SK-N-SH treated with all-trans-retinoic acid at 6 μM for 48 hours (cell line): ENCODE measurements at regions not wholly inside any gene's neighbourhood (a gene's known extent, or its start where the extent isn't known, plus 50 kb on each side); places are given as distances from the start of the nearest gene placed in this dataset.

Experiments
- ATAC-seq: fragments of 200-7000 bp; cut with Tn5 transposase; 3 replicates; pipeline ENCODE4 v1.9.1; 2020; ENCODE audit warnings: mild to moderate bottlenecking, moderate library complexity
- ARNTL ChIP-seq: fragments of 450-650 bp; formaldehyde crosslinking; IDR thresholded peaks from 2 replicates; pipeline ENCODE4 v1.5.0; 2020; ENCODE audit warnings: low read depth, mild to moderate bottlenecking, moderate library complexity, borderline replicate concordance
- BACH2 ChIP-seq: fragments of 250-450 bp; sonication (Bioruptor Pico); IDR thresholded peaks from 2 replicates; pipeline ENCODE4 v1.9.0; 2021; ENCODE audit warnings: mild to moderate bottlenecking, borderline replicate concordance
- CSDC2 ChIP-seq: fragments of 250-450 bp; sonication (Bioruptor Pico); IDR thresholded peaks from 2 replicates; pipeline ENCODE4 v1.5.0; 2020; ENCODE audit warnings: mild to moderate bottlenecking, moderate library complexity
- ESRRG ChIP-seq: fragments of 250-450 bp; sonication (Bioruptor Pico); IDR thresholded peaks from 2 replicates; pipeline ENCODE4 v1.6.1; 2021; ENCODE audit warnings: mild to moderate bottlenecking
- ISL1 ChIP-seq: fragments of 250-450 bp; sonication (Bioruptor Pico); IDR thresholded peaks from 2 replicates; pipeline ENCODE4 v2.1.2; 2022; ENCODE audit warnings: mild to moderate bottlenecking, moderate library complexity
- OSR1 ChIP-seq: fragments of 250-450 bp; sonication (Bioruptor Pico); IDR thresholded peaks from 2 replicates; pipeline ENCODE4 v1.8.0; 2022; ENCODE audit warnings: moderate library complexity, mild to moderate bottlenecking, inconsistent platforms
- PPARA ChIP-seq: fragments of 250-450 bp; sonication (Bioruptor Pico); IDR thresholded peaks from 2 replicates; pipeline ENCODE4 v1.5.0; 2020; ENCODE audit warnings: mild to moderate bottlenecking, borderline replicate concordance
- RARB ChIP-seq: fragments of 250-450 bp; sonication (Bioruptor Pico); IDR thresholded peaks from 2 replicates; pipeline ENCODE4 v1.8.0; 2021; ENCODE audit warnings: mild to moderate bottlenecking, moderate library complexity
- TOX ChIP-seq: fragments of 250-450 bp; sonication (Bioruptor Pico); IDR thresholded peaks from 2 replicates; pipeline ENCODE4 v1.8.0; 2021; ENCODE audit warnings: mild to moderate bottlenecking, moderate library complexity, borderline replicate concordance
- ZC3H10 ChIP-seq: fragments of 250-450 bp; sonication (Bioruptor Pico); IDR thresholded peaks from 2 replicates; pipeline ENCODE4 v1.5.1; 2021; ENCODE audit warnings: mild to moderate bottlenecking, moderate library complexity
- ZFP3 ChIP-seq: fragments of 250-450 bp; sonication (Bioruptor Pico); IDR thresholded peaks from 2 replicates; pipeline ENCODE4 v1.5.0; 2020; ENCODE audit warnings: mild to moderate bottlenecking, moderate library complexity
- ZFP30 ChIP-seq: fragments of 450-650 bp; formaldehyde crosslinking; IDR thresholded peaks from 2 replicates; pipeline ENCODE4 v1.5.0; 2022; ENCODE audit warnings: mild to moderate bottlenecking, moderate library complexity
- ZNF565 ChIP-seq: fragments of 450-650 bp; formaldehyde crosslinking; conservative IDR thresholded peaks from 2 replicates; pipeline ENCODE4 v1.5.0; 2020; ENCODE audit warnings: low read depth, mild to moderate bottlenecking, moderate library complexity
- ZNF70 ChIP-seq: fragments of 450-650 bp; formaldehyde crosslinking; IDR thresholded peaks from 2 replicates; pipeline ENCODE4 v1.5.0; 2020; ENCODE audit warnings: mild to moderate bottlenecking, moderate library complexity
- ZNF8 ChIP-seq: fragments of 450-650 bp; formaldehyde crosslinking; IDR thresholded peaks from 2 replicates; pipeline ENCODE4 v1.5.0; 2020; ENCODE audit warnings: mild to moderate bottlenecking, moderate library complexity
- TF ChIP-seq, protein P1 (sequence below): fragments of 250-450 bp; sonication (Bioruptor Pico); IDR thresholded peaks from 2 replicates; pipeline ENCODE4 v1.8.0; 2020; ENCODE audit warnings: mild to moderate bottlenecking, moderate library complexity, borderline replicate concordance
- TF ChIP-seq, protein P2 (sequence below): fragments of 250-450 bp; sonication (Bioruptor Pico); IDR thresholded peaks from 2 replicates; pipeline ENCODE4 v1.8.0; 2021; ENCODE audit warnings: low read depth, mild to moderate bottlenecking, moderate library complexity, borderline replicate concordance
- TF ChIP-seq, protein P3 (sequence below): fragments of 250-450 bp; sonication (Bioruptor Pico); IDR thresholded peaks from 2 replicates; pipeline ENCODE4 v1.5.1; 2021; ENCODE audit warnings: mild to moderate bottlenecking, moderate library complexity
- TF ChIP-seq, protein P4 (sequence below): fragments of 250-450 bp; sonication (Bioruptor Pico); IDR thresholded peaks from 2 replicates; pipeline ENCODE4 v1.5.0; 2020; ENCODE audit warnings: mild to moderate bottlenecking, moderate library complexity
- TF ChIP-seq, protein P5 (sequence below): fragments of 250-450 bp; sonication (Bioruptor Pico); IDR thresholded peaks from 2 replicates; pipeline ENCODE4 v1.5.1; 2020; ENCODE audit warnings: low read depth, mild to moderate bottlenecking, moderate library complexity

GRCh38 chr10:62635127-62635526, 169.4 kb upstream of the ADO start:
- ATAC-seq: no peak
- no peak for TF ChIP-seq ZNF565 (CRISPR knock-in tag)

DNA sequence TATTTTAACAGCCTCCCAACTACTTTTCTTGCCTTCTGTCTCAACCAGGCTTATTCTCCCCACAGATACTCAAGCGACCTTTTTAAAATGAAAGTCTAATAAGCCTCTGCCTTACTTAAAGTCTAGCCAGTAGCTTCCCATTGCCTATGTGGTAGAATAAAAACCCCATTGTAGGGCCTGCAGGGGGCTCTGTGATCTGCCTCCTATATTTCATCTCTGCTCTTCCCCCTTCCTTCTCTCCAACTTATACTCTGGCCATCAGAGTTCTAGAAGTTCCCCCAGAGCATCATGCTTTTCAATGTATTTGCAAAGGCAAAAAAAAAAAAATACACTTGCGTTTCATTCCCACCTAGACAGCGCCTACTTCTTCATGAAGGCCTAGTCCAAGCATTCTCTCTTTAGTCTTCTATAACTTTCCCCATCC, 167.7 kb upstream of the ADO start:
- peak; percentile 24; the same call in 1 of the 3 replicates for ATAC-seq
- no peak for TF ChIP-seq OSR1
- no peak for TF ChIP-seq BACH2 (CRISPR knock-in tag)
- TF ChIP-seq, protein P1, sequence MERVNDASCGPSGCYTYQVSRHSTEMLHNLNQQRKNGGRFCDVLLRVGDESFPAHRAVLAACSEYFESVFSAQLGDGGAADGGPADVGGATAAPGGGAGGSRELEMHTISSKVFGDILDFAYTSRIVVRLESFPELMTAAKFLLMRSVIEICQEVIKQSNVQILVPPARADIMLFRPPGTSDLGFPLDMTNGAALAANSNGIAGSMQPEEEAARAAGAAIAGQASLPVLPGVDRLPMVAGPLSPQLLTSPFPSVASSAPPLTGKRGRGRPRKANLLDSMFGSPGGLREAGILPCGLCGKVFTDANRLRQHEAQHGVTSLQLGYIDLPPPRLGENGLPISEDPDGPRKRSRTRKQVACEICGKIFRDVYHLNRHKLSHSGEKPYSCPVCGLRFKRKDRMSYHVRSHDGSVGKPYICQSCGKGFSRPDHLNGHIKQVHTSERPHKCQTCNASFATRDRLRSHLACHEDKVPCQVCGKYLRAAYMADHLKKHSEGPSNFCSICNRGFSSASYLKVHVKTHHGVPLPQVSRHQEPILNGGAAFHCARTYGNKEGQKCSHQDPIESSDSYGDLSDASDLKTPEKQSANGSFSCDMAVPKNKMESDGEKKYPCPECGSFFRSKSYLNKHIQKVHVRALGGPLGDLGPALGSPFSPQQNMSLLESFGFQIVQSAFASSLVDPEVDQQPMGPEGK (CRISPR knock-in tag): no peak
- TF ChIP-seq ZFP30: no peak
- TF ChIP-seq ZC3H10 (CRISPR knock-in tag): no peak

DNA sequence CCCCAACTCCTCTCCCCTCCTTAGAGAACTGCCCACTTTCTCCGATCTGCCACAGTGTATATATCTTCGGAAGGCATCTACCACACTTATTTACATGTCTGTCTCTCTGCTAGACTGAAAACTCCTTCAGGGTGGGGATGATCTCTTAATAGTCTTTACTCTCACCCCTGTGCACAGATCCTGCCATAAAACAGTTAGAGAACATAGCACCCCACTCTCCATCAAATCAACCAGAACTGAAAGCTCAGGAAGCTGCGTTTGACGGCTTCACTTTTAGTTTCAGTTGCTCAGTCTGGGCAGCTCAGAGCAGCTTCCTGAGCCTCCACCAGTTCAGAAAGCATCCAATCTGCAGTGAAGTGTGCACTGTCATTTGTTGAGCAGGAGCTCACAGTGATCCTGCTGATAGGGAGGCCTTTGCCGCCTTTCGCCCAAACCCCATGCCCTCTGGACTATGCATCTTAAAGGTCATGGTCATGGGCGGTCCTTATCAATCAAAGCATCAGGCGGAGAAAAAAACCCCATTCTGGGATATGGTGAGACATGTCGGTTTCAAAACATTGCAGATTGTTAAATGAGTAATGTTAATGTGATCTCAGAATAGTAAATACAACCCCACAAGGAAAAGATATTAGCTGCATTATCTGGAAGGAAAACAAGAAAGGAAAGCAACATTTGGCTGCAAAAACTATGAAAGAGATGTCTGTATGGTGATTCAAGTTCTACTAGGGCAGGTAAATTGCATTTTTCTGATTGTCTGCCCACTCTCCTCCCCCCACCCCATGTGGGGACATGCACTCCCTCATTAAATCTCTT, 167.1 kb upstream of the ADO start:
- ATAC-seq: peak; percentile 71

More for the DNA sequence above, 167.1 kb upstream of the ADO start:
- TF ChIP-seq ISL1 (no peak), ESRRG (CRISPR knock-in tag) (no peak), CSDC2 (no peak), BACH2 (CRISPR knock-in tag) (no peak), PPARA (CRISPR knock-in tag) (no peak), ARNTL (no peak), ZC3H10 (CRISPR knock-in tag) (no peak), RARB (CRISPR knock-in tag) (no peak), ZFP3 (CRISPR knock-in tag) (no peak), ZNF70 (CRISPR knock-in tag) (no peak), ZNF8 (CRISPR knock-in tag) (no peak), ZFP30 (no peak), TOX (CRISPR knock-in tag) (no peak)
- TF ChIP-seq, protein P2, sequence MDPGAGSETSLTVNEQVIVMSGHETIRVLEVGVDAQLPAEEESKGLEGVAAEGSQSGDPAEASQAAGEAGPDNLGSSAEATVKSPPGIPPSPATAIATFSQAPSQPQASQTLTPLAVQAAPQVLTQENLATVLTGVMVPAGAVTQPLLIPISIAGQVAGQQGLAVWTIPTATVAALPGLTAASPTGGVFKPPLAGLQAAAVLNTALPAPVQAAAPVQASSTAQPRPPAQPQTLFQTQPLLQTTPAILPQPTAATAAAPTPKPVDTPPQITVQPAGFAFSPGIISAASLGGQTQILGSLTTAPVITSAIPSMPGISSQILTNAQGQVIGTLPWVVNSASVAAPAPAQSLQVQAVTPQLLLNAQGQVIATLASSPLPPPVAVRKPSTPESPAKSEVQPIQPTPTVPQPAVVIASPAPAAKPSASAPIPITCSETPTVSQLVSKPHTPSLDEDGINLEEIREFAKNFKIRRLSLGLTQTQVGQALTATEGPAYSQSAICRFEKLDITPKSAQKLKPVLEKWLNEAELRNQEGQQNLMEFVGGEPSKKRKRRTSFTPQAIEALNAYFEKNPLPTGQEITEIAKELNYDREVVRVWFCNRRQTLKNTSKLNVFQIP (CRISPR knock-in tag): no peak
- TF ChIP-seq, protein P3, sequence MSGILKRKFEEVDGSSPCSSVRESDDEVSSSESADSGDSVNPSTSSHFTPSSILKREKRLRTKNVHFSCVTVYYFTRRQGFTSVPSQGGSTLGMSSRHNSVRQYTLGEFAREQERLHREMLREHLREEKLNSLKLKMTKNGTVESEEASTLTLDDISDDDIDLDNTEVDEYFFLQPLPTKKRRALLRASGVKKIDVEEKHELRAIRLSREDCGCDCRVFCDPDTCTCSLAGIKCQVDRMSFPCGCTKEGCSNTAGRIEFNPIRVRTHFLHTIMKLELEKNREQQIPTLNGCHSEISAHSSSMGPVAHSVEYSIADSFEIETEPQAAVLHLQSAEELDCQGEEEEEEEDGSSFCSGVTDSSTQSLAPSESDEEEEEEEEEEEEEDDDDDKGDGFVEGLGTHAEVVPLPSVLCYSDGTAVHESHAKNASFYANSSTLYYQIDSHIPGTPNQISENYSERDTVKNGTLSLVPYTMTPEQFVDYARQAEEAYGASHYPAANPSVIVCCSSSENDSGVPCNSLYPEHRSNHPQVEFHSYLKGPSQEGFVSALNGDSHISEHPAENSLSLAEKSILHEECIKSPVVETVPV (CRISPR knock-in tag): no peak
- TF ChIP-seq, protein P4, sequence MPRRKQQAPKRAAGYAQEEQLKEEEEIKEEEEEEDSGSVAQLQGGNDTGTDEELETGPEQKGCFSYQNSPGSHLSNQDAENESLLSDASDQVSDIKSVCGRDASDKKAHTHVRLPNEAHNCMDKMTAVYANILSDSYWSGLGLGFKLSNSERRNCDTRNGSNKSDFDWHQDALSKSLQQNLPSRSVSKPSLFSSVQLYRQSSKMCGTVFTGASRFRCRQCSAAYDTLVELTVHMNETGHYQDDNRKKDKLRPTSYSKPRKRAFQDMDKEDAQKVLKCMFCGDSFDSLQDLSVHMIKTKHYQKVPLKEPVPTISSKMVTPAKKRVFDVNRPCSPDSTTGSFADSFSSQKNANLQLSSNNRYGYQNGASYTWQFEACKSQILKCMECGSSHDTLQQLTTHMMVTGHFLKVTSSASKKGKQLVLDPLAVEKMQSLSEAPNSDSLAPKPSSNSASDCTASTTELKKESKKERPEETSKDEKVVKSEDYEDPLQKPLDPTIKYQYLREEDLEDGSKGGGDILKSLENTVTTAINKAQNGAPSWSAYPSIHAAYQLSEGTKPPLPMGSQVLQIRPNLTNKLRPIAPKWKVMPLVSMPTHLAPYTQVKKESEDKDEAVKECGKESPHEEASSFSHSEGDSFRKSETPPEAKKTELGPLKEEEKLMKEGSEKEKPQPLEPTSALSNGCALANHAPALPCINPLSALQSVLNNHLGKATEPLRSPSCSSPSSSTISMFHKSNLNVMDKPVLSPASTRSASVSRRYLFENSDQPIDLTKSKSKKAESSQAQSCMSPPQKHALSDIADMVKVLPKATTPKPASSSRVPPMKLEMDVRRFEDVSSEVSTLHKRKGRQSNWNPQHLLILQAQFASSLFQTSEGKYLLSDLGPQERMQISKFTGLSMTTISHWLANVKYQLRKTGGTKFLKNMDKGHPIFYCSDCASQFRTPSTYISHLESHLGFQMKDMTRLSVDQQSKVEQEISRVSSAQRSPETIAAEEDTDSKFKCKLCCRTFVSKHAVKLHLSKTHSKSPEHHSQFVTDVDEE: no peak
- TF ChIP-seq, protein P5, sequence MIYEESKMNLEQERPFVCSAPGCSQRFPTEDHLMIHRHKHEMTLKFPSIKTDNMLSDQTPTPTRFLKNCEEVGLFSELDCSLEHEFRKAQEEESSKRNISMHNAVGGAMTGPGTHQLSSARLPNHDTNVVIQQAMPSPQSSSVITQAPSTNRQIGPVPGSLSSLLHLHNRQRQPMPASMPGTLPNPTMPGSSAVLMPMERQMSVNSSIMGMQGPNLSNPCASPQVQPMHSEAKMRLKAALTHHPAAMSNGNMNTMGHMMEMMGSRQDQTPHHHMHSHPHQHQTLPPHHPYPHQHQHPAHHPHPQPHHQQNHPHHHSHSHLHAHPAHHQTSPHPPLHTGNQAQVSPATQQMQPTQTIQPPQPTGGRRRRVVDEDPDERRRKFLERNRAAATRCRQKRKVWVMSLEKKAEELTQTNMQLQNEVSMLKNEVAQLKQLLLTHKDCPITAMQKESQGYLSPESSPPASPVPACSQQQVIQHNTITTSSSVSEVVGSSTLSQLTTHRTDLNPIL (CRISPR knock-in tag): no peak
- TF ChIP-seq, protein P1 (CRISPR knock-in tag): no peak
- TF ChIP-seq, all 23 proteins: peak for 0
